ENCODE measurements at regions not wholly inside any gene's neighbourhood (a gene's known extent, or its start where the extent isn't known, plus 50 kb on each side); places are given as distances from the start of the nearest gene placed in this dataset.
"Not testable (repeated sequence)": the region's sequence is repeated elsewhere in the genome, so short reads cannot be mapped to it uniquely, and the experiment has no call there.

DNA sequence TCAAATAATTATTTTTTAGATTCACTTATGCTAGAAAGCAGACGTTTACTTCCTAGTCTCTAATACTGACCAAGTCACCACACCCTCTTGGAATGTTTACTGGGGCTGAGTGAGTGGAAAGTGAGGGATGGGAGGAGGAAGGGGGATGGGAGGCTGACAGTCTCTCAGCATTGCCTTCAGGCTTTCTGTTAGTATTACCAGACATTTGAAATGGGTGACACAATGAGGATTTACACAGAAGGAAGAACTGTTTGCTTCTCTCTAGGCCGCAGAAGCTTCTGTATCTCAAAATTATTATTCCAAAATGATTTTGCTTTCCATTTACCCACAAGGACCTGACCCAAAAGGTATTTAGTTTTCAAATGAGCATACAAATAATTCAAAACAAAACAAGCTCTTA is 232.8 kb upstream of the ZNF608 start:
- no peak overlapping the region for H3K4me3 ChIP-seq (replicated peaks; ENCODE audit: low read depth, low read length)
- TF ChIP-seq CTCF (IDR thresholded peaks at IDR 0.05; ENCODE audit: low read depth, low read length, missing control alignments): no peak
- no peak for DNase-seq (ENCODE audit: extremely low read depth, low read depth)

DNA sequence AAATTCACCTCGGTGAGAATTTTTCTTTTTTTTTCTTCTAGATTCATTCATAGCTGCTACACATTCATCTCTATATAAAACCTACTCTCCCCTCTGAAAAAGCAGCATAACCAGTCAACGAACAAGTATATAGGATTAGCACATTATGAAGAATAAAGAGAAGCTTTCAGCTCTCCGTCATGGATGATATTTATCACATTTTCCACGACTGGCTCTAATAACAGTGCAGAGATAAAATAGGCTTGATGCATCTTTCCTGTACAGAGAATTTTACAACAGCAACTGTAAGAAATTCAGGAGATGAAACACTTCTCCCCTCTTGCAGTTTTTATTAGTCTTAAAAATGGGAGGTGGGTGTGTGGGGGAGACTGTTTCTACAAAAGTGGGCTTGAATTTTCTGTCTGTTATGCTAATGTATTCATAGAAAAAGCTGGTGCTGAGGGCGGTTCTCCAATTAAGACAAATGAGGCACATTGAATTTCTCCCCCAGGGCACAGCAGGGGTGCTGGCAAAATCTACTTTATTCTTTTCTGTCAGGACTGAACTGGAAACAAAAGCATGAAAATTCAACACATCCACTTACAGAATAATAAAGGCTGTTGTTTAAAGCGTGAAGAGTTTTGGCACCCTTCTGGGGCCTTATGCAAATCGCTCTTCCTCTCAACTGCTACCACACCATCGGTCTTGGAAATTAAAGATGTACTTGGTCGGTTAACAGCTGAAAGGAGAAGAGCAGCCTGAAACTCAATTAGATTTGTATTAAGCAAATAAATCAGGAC is 233.9 kb upstream of the ZNF608 start:
- no peak for DNase-seq (ENCODE audit: extremely low read depth, low read depth)
- TF ChIP-seq CTCF (IDR thresholded peaks at IDR 0.05; ENCODE audit: low read depth, low read length, missing control alignments): no peak
- no peak overlapping the region for H3K4me3 ChIP-seq (replicated peaks; ENCODE audit: low read depth, low read length)

- TF ChIP-seq CTCF (IDR thresholded peaks at IDR 0.05; ENCODE audit: low read depth, low read length, missing control alignments): no peak
- no peak overlapping the region for H3K4me3 ChIP-seq (replicated peaks; ENCODE audit: low read depth, low read length)
- DNase-seq (ENCODE audit: extremely low read depth, low read depth): no peak
Observed at GRCh38 chr5:124981901-124982300, 235.5 kb upstream of the ZNF608 start.

GRCh38 chr5:124986170-124986569 is 239.7 kb upstream of the ZNF608 start:
- no peak overlapping the region for H3K4me3 ChIP-seq (replicated peaks; ENCODE audit: low read depth, low read length)
- no peak for DNase-seq (ENCODE audit: extremely low read depth, low read depth)
- no peak for TF ChIP-seq CTCF (IDR thresholded peaks at IDR 0.05; ENCODE audit: low read depth, low read length, missing control alignments)

GRCh38 chr5:124986667-124987066 is 240.2 kb upstream of the ZNF608 start:
- TF ChIP-seq CTCF (IDR thresholded peaks at IDR 0.05; ENCODE audit: low read depth, low read length, missing control alignments): no peak
- no peak for DNase-seq (ENCODE audit: extremely low read depth, low read depth)
- no peak overlapping the region for H3K4me3 ChIP-seq (replicated peaks; ENCODE audit: low read depth, low read length)

DNA sequence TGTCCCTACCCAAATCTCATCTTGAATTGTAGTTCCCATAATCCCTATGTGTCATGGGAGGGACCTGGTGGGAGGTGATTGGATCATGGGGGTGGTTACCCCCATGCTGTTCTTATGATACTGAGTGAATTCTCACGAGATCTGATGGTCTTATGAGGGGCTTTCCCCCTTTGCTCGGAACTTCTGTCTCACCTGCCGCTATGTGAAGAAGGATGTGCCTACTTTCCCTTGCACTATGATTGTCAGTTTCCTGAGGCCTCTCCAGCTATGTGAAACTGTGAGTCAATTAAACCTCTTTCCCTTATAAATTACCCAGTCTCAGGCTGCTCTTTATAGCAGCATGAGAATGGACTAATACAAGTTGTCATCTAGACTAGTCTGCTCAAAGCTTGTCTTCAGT is 241.3 kb upstream of the ZNF608 start:
- not testable (repeated sequence) for H3K4me3 ChIP-seq (replicated peaks; ENCODE audit: low read depth, low read length); DNase-seq (ENCODE audit: extremely low read depth, low read depth)

GRCh38 chr5:124990723-124991122 is 244.3 kb upstream of the ZNF608 start:
- H3K4me3 ChIP-seq (replicated peaks; ENCODE audit: low read depth, low read length): no peak overlapping the region
- no peak for TF ChIP-seq CTCF (IDR thresholded peaks at IDR 0.05; ENCODE audit: low read depth, low read length, missing control alignments)
- no peak for DNase-seq (ENCODE audit: extremely low read depth, low read depth)
